ENCODE measurements at regions not wholly inside any gene's neighbourhood (a gene's known extent, or its start where the extent isn't known, plus 50 kb on each side); places are given as distances from the start of the nearest gene placed in this dataset.

DNA sequence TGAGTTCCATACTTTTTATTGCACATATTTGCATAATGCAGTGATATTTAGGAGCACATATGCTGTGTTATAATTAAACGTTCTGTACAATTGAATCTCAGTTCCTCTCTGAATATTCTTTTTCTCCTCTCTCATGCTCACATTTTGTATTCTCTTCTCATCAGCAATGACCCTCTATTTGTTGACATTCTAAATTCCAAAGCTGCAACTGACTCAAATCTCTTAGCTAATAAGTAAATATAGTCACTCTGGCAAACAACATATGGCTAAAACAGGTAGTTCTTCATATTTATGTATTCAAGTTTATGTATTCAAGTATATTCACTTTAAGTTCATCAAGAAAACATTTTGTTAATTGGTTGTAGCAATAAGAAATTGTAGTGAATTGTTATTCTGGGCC, 907.4 kb upstream of the VRK2 start:
- H3K9me3 Mint-ChIP-seq, result no peaks in the 10 kb centered on the region
- H3K56ac ChIP-seq (ENCODE audit: insufficient read length, low read depth, low read length), result no peak overlapping the region
- no peaks in the 10 kb centered on the region for H3K27me3 ChIP-seq (ENCODE audit: insufficient read depth, low read length)
- no CpG with 5 or more reads among the region's 1 CpG for WGBS (ENCODE audit: extremely low coverage, insufficient read length, low lambda C conversion rate)
- no peak overlapping the region for H3K9ac ChIP-seq (ENCODE audit: extremely low read depth, insufficient read length, low read length)
- no peaks in the 10 kb centered on the region for H3K23me2 ChIP-seq (ENCODE audit: insufficient read length, low read depth, low read length, poor library complexity, severe bottlenecking)
- H3T11ph ChIP-seq (ENCODE audit: low read length), result no peak overlapping the region
- H3K4me1 ChIP-seq (ENCODE audit: insufficient read depth, low read length), result no peaks in the 10 kb centered on the region
- H2BK12ac ChIP-seq (ENCODE audit: insufficient read length, low read depth, low read length), result no peak overlapping the region
- H3K23ac ChIP-seq (ENCODE audit: insufficient read length, low read depth, low read length), result no peak overlapping the region
- no peak overlapping the region for H3K27ac ChIP-seq (ENCODE audit: insufficient read length, low read depth, low read length)
- H3K18ac ChIP-seq (ENCODE audit: insufficient read length, low read depth, low read length), result no peak overlapping the region
- no peak overlapping the region for H2AFZ ChIP-seq (ENCODE audit: low read length)
- DNase-seq, result no peak
- no peak overlapping the region for H4K91ac ChIP-seq (ENCODE audit: insufficient read length, low read depth, low read length)
- no peaks in the 10 kb centered on the region for H4K20me1 ChIP-seq (ENCODE audit: control insufficient read depth, insufficient read depth, insufficient read length)
- no peaks in the 10 kb centered on the region for H3K9me3 ChIP-seq (ENCODE audit: control insufficient read depth, low read depth, low read length)
- no peak overlapping the region for H3K4me2 ChIP-seq (ENCODE audit: insufficient read depth, insufficient read length, low read length)
- H2BK15ac ChIP-seq (ENCODE audit: low read depth, low read length), result no peak overlapping the region
- H3K4me3 Mint-ChIP-seq, result no peak overlapping the region
- H2BK20ac ChIP-seq (ENCODE audit: low read depth, low read length, poor library complexity, severe bottlenecking), result no peak overlapping the region
- no peaks in the 10 kb centered on the region for H3K27me3 Mint-ChIP-seq (ENCODE audit: low read depth)
- no peaks in the 10 kb centered on the region for H3K79me2 ChIP-seq (ENCODE audit: insufficient read depth, low read length)
- no peak overlapping the region for H2BK120ac ChIP-seq (ENCODE audit: low read depth, low read length, poor library complexity, severe bottlenecking)
- H4K5ac ChIP-seq (ENCODE audit: insufficient read length, low read depth, low read length), result no peak overlapping the region
- H3K14ac ChIP-seq (ENCODE audit: insufficient read depth, low read length), result no peak overlapping the region
- H2AK5ac ChIP-seq (ENCODE audit: insufficient read length, low read length), result no peak overlapping the region
- H4K8ac ChIP-seq (replicated peaks; ENCODE audit: insufficient read length, low read depth, low read length), result no peak overlapping the region
- H3K27ac Mint-ChIP-seq, result no peak overlapping the region
- H3K79me1 ChIP-seq (ENCODE audit: insufficient read depth, low read depth, low read length, poor library complexity, severe bottlenecking), result no peaks in the 10 kb centered on the region
- H3K4me1 Mint-ChIP-seq, result no peaks in the 10 kb centered on the region
- no peak overlapping the region for H2BK5ac ChIP-seq (ENCODE audit: insufficient read length, low read length)
- no peaks in the 10 kb centered on the region for H3K36me3 Mint-ChIP-seq (ENCODE audit: insufficient read depth in 1 of 3, low read depth in 3 of 3)
- no peak overlapping the region for H3K4ac ChIP-seq (ENCODE audit: low read depth, low read length)
- no peak for TF ChIP-seq CTCF (conservative IDR thresholded peaks at IDR 0.05)

Measured in H9 (cell line).